Posterior vena cava (tissue), 2 donors: ENCODE measurements at regions not wholly inside any gene's neighbourhood (a gene's known extent, or its start where the extent isn't known, plus 50 kb on each side); places are given as distances from the start of the nearest gene placed in this dataset.
"Not testable (repeated sequence)": the region's sequence is repeated elsewhere in the genome, so short reads cannot be mapped to it uniquely, and the experiment has no call there.

Source experiments
- DNase-seq: peaks from one replicate; pipeline ENCODE4 v3.0.0-alpha.2; 2020; ENCODE audit warnings: low spot score
- intact Hi-C, 2 donors: fragments of 100-400 bp; cut with DNase I; formaldehyde crosslinking; loops; one replicate each; pipeline versions ENCODE4 v1.14.1 to v1.14.2; 2022 to 2023
- donor health status: DM: yes; HTN: yes; CAD: no.
- donor health status: DM: yes; HTN: yes; CAD: no.

- intact Hi-C loops = no loop called here
- DNase-seq = no peak
Measured at GRCh38 chr1:14156543-14156942, 441.9 kb upstream of the KAZN start.

- intact Hi-C loops = no loop called here
- DNase-seq = no peak
Measured at GRCh38 chr1:14160781-14161180, 437.7 kb upstream of the KAZN start.

- DNase-seq = no peak
- intact Hi-C loops = no loop called here
Measured at GRCh38 chr1:14163246-14163645, 435.2 kb upstream of the KAZN start.

- DNase-seq = no peak
- intact Hi-C loops = no loop called here
Measured at GRCh38 chr1:14165371-14165801, 433.1 kb upstream of the KAZN start.

- no peak for DNase-seq
- intact Hi-C loops = no loop called here
Measured at GRCh38 chr1:14167884-14168283, 430.6 kb upstream of the KAZN start.

GRCh38 chr1:14168326-14169063, 430.0 kb upstream of the KAZN start:
- intact Hi-C loops = no loop called here
- no peak for DNase-seq

- intact Hi-C loops = no loop called here
- no peak for DNase-seq
Measured at GRCh38 chr1:14173598-14173997, 424.9 kb upstream of the KAZN start.

GRCh38 chr1:14177866-14178265, 420.6 kb upstream of the KAZN start:
- intact Hi-C loops, DNase-seq: not testable (repeated sequence)

GRCh38 chr1:14180738-14181137, 417.7 kb upstream of the KAZN start:
- intact Hi-C loops = no loop called here
- no peak for DNase-seq

- no peak for DNase-seq
- intact Hi-C loops = no loop called here
Measured at GRCh38 chr1:14181191-14181795, 417.2 kb upstream of the KAZN start.

- intact Hi-C loops = no loop called here
- no peak for DNase-seq
Measured at GRCh38 chr1:14182856-14183255, 415.6 kb upstream of the KAZN start.

GRCh38 chr1:14183329-14183728, 415.2 kb upstream of the KAZN start:
- intact Hi-C loops = no loop called here
- DNase-seq = no peak

GRCh38 chr1:14184454-14184853, 414.0 kb upstream of the KAZN start:
- intact Hi-C loops = no loop called here

GRCh38 chr1:14189381-14189780, 409.1 kb upstream of the KAZN start:
- no peak for DNase-seq
- intact Hi-C loops = no loop called here

More at GRCh38 chr1:14184454-14184853, 414.0 kb upstream of the KAZN start:
- DNase-seq = no peak

GRCh38 chr1:14190508-14190907, 408.0 kb upstream of the KAZN start:
- no peak for DNase-seq
- intact Hi-C loops = no loop called here

- no peak for DNase-seq
Measured at GRCh38 chr1:14194511-14194910, 404.0 kb upstream of the KAZN start.

GRCh38 chr1:14205066-14205465, 393.4 kb upstream of the KAZN start:
- DNase-seq = no peak

More at GRCh38 chr1:14194511-14194910, 404.0 kb upstream of the KAZN start:
- intact Hi-C loops = no loop called here

GRCh38 chr1:14215151-14215550, 383.3 kb upstream of the KAZN start:
- DNase-seq = no peak
- intact Hi-C loops = no loop called here

More at GRCh38 chr1:14205066-14205465, 393.4 kb upstream of the KAZN start:
- intact Hi-C loops = no loop called here

GRCh38 chr1:14217384-14217783, 381.1 kb upstream of the KAZN start:
- no peak for DNase-seq
- intact Hi-C loops = no loop called here

GRCh38 chr1:14220324-14220723, 378.2 kb upstream of the KAZN start:
- DNase-seq = no peak

GRCh38 chr1:14220811-14221210, 377.7 kb upstream of the KAZN start:
- intact Hi-C loops = no loop called here
- no peak for DNase-seq

More at GRCh38 chr1:14220324-14220723, 378.2 kb upstream of the KAZN start:
- intact Hi-C loops = no loop called here
